ENCODE measurements at regions not wholly inside any gene's neighbourhood (a gene's known extent, or its start where the extent isn't known, plus 50 kb on each side); places are given as distances from the start of the nearest gene placed in this dataset.

- no peak for DNase-seq
Observed at GRCh38 chr7:55624813-55625212, 52.5 kb upstream of the VOPP1 start.

GRCh38 chr7:55623617-55624016 is 51.3 kb upstream of the VOPP1 start:
- no peak for DNase-seq

GRCh38 chr7:55622241-55622640 is 49.9 kb upstream of the VOPP1 start:
- DNase-seq, result no peak
